DMS153 treated with DMSO at 0.1 percent for 48 hours (cell line): ENCODE measurements at regions not wholly inside any gene's neighbourhood (a gene's known extent, or its start where the extent isn't known, plus 50 kb on each side); places are given as distances from the start of the nearest gene placed in this dataset.

Experiments
- DNase-seq: peaks from one replicate; lab custom pipeline; 2025; ENCODE audit not compliant: unreplicated experiment; lab: John Stamatoyannopoulos, UW

DNA sequence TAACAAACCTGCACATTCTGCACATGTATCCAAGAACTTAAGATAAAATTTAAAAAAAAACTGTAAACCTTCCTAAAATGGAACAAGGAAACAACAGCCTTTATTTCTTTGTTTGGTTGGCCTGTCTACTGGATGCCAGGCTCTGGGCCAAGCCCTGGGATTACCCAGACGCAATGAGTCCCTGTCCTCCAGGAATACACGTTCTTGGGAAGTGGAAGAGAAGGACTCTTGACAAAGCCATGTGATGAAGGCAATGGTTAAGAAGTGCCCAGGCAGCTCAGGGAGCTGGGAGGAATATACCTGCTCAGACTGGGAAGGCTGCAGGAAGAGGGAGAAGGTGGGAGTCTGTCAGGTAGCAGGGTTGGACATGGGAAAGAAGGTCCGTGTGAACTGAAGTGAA lies 115.4 kb downstream of the AXIN2 start:
- no peak for DNase-seq

DNA sequence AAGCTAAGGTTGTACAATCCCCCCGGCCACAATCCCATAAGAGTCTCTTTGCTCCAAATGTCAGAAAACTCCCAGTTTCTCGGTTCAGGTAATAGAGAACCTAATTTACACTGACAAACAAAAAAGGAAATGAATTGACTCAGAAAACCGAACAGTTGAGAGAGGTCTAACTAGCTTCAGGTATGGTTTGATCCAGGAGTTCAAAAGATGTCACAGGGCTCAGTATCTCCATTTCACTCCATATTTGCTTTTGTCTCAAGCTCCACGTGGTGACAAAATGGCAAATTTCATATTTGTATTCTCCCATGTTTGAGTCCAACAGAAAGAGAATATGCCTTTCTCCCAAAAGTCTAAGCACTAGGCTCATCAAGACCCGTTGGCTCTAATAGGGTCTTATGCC lies 117.4 kb downstream of the AXIN2 start:
- no peak for DNase-seq

DNA sequence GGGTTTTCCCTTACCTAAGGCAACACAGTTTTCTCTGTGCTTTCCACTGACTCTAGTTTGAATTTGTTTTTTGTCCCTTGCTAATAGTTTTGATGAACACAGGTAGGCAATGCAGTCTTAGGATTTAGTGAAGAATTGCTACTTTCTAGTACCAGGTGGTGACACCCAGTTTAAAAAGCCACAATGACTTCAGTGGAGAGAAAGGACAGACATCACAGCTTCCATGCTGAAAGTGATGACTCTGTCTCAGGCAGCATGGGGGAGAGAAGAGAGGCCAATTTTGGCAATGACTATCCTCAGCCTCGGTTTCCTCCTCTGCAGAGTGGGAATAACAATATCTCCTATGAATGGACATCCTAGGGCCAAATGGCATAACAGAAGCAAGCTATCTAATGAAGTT lies 118.8 kb downstream of the AXIN2 start:
- no peak for DNase-seq

- DNase-seq, result no peak
Observed at GRCh38 chr17:65442250-65442649, 119.2 kb downstream of the AXIN2 start.

DNA sequence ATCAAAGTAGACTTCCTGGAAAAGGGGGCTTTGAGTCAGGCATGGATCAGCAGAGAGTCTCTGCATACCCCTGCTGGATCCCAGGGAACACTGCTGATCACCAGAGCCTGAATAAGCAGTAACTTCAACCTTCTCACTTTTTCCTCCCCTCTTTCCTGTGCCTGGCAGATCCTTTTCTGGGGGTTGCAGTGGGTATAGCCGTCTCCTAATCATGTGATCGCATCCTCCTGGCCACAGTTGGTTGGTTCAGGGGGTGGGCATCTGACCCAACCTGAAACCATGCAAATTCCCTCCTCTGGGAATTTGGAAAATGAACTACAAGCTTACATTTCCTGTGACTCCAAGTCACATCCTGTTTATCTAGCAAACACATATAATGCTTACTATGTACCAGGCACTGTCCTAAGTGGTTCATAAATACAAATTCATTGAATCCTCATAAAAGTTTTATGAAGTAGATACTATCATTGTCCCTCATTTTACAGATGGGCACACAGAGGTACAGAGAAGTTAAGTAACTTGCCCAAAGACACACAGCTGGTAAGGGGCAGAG lies 120.3 kb downstream of the AXIN2 start:
- DNase-seq, result no peak

DNA sequence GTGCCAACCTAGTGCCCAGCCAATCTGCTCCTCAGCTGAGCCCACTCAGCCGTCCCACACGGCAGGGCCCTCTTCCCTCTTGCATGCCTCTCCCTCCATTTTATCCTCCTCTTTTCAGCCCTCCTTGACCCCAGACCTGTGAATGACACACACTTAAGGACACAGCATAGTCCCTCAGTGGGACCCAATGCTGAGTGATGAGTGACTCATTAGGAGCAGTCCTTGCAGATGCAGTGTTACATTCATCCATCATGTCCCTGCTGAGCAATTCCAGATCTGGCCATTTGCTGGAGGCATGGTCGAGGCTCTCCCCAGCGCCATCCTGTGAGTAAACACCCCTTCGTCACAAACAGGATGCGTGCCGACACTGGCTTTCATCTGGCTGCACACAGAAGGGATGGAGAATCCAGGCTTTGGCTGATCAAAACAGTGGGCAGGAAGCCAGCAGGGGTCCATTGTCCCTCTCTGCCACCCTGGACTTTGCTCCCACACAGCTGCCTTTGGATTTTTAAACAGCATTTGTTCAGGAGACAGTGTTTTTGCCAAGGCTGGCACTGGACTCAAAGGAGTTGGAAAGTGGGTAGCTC lies 122.6 kb downstream of the AXIN2 start:
- no peak for DNase-seq

GRCh38 chr17:65438173-65438572 lies 123.3 kb downstream of the AXIN2 start:
- DNase-seq, result no peak

DNA sequence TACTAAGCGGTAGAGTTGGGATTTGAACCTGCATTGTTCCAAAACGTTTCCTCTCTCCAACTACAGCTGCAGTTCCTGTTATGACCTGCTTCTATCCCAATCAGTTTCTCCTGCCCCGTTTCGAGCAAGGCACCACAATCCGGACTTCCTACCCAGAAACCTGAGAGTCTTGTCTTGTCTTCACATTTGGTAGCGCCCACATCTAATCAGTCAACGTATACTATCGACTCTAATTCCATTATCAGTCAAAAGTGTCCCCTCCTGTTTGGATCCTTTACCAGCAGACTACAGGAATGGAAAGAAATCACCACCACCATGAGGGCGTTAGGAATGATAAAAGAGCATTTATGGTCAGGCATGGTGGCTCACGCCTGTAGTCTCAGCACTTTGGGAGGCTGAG lies 124.6 kb downstream of the AXIN2 start:
- no peak for DNase-seq

DNA sequence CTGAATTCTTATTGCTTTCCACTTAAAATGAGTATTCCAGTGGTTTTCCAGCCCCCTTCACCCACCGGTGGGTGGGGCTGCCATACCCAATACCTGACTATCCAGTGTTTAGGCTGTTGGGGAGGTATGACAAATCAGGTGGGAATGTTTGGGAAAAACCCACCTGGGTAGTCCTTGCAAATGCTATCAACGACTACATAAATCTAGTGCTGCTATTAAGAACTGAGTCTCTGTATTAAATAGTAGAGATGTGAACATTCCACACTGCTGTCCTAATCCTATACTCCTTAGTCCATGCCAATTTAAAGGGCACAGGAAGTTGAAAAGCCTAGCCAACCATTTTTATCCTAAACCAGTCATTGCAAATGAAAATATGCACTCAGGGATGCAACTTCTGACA lies 126.6 kb downstream of the AXIN2 start:
- no peak for DNase-seq

DNA sequence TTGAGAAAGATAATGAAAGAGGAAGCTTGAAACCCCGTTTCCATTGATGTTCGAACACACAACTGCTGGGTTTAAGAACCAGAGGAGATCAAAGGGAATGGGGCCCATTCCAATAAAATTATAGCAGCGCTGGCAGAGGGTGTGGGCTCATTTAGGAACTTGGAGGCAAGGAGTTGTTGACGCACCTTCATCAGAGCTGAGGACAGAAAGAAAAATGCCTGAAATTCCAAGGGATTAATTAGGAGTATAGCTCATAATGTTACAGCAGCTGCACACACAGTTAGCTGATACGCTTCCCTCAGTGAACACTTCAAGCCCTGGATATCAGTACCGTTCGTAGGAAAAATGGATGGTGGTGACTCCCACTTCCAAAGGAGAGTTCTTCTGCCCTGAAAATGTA lies 127.2 kb downstream of the AXIN2 start:
- no peak for DNase-seq

DNA sequence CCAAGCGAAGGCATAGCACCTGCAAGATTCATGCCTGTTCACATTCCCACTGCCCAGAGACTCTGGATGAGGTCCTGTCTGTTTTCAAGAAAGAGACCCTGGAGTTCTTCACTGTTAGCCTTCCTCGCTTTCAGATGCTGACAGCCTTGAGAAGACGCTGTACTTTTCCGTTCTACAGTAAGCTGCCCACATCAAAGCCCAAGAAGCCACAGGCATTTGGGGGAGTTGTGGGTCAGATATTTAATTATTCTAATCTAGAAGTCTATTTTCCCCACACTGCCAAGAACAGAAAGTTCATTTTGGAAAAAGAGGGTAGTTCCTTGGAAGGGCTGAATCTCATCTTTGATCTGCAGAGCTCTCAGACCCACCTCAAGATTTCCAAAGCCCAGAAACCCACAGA lies 127.9 kb downstream of the AXIN2 start:
- DNase-seq, result no peak

DNA sequence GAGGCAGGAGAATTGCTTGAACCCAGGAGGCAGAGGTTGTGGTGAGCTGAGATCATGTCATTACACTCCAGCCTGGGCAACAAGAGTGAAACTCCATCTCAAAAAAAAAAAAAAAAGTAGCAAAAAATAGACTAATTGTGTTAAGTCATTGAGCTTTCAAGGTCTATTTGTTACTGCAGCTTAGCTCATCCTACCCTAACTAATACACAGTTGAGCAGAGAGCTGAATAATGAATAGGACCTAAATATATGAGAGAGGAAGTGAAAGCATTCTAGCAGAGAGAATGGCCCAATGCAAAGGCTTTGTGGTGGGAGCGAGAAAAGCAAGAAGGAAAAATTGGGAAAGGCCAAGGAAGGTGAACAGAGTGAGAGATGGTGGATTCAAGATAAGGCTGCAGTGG lies 128.3 kb downstream of the AXIN2 start:
- DNase-seq, result no peak

- DNase-seq, result no peak
Observed at GRCh38 chr17:65431116-65431515, 130.3 kb downstream of the AXIN2 start.

GRCh38 chr17:65430209-65430833 lies 131.1 kb downstream of the AXIN2 start:
- no peak for DNase-seq

DNA sequence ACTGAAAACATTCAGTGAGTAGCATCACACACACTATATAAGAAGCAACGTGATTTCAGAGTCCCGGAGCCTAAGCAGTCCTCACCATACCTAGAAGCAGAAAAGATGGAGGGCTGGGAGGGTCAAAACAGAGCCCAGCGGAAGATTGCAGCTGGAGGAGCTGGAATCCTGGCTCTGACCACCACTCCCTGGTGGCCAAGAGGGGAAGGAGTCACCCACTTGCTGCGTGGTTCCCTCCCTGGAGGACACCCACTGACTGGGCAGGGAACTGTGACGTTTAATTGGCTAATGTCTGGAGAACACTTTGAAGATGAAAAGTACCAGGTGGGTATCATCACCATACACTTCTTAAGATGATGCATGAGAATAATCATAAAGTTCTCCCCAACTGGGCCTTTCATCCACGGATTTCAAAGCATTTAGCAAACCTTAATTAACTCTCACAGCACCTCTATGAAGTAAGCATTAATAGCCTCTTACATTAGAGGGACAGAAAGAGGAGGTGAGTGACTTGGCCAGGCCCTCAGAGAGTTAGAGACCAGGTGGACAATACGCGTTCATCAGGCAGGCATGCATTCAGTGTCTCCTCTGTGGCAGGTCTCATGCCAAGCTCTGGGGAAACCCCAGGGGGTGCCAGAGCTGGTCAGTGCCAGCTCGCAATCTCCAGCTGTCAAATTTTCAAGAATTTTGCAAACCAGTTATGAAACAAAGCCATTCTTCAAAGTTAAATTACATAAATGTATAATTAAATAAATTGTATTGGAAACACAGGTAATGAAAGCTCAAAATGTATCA lies 137.9 kb downstream of the AXIN2 start:
- DNase-seq, result no peak

- DNase-seq, result no peak
Observed at GRCh38 chr17:65418622-65419021, 142.8 kb downstream of the AXIN2 start.

GRCh38 chr17:65417406-65418221 lies 143.8 kb downstream of the AXIN2 start:
- DNase-seq, result no peak

DNA sequence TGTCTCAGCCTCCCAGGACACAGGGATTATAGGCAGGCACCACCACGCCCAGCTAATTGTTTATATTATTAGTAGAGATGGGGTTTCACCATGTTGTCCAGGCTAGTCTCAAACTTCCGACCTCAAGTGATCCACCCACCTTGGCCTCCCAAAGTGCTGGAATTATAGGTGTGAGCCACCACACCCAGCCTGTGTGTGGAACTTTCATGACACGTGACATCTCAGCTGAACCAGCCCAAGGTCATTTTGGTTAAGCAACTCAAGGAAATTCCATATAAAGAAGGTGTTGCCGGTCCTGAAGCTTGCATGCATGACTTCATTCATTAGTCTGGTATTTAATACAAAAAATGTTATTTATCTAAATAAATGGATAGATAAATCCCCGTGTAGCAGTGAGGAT lies 145.5 kb downstream of the AXIN2 start:
- no peak for DNase-seq

GRCh38 chr17:65413390-65413789 lies 148.1 kb downstream of the AXIN2 start:
- no peak for DNase-seq

GRCh38 chr17:65409381-65409780 lies 152.1 kb downstream of the AXIN2 start:
- no peak for DNase-seq

- DNase-seq, result no peak
Observed at GRCh38 chr17:65408050-65408449, 153.4 kb downstream of the AXIN2 start.
